GM19099 (cell line): ENCODE measurements at regions not wholly inside any gene's neighbourhood (a gene's known extent, or its start where the extent isn't known, plus 50 kb on each side); places are given as distances from the start of the nearest gene placed in this dataset.

Source experiments
- POLR2A ChIP-seq: IDR thresholded peaks from 3 replicates; pipeline ENCODE4 v1.6.1; 2011; ENCODE audit warnings: low read depth; ENCODE audit not compliant: insufficient read length; ENCODE audit errors: extremely low read depth

DNA sequence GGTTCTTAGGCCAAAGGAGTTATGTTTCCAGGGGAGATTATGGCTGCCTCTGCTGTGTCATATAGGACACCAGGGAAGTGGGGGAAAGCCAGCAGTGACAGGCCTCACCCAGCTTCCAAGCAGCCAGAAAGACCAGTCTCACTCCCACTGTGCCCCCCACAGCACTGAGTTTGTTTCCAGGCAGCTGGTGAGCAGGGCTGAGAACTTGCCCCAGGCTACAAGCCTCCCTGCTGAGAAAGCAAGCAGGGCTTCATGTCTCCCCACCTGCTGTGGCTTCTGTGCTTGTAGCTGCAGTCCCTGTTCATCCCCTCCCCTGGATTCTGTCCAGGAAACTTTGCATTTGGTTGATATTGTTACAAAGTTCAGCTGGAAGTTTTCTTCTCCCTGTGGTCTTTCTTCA lies 376.3 kb downstream of the PDCD6IP start:
- no peak for TF ChIP-seq POLR2A

DNA sequence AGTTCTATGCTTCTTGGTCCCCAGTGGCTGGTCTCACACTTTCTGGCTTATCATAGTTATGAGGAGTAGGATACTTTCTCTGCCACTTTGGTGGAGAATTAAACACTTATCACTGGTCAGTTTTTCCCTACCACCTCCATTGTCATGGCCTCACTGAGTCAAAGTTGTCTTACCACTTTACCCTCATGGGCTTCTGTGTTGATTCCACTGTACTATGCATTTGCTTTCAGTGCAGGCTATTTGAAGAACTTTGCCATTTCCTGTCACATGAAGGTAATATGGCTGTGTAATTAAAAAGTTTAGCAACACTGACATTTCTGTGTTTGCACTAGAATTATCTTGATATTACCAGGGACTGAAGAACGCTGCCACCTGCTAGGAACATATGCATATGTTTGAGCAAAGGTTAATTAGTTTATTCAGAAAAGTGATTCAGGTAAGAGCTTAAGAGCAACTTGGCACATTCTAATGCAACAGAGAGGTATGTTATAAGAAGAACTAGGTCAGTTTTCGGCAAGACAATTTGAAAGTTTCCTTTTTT lies 377.3 kb downstream of the PDCD6IP start:
- TF ChIP-seq POLR2A, result no peak

DNA sequence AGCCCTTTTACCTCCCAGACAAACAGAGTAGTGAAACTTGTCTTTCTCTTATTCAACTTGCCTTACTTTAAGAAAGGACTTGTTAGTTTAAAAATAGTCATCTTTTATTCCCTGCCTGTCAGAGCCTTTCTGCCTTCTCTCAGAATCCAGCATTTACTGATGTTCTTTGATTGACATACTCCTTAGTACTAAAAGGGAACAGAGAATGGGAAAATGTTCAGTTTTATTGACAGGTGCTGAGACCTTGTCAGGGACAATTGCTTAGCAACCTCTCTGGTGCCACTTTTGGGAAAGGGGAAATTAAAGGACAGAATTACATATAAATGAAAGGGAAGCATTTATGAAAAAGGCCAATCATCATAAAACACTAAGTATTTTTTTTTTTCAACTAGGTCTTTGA lies 378.3 kb downstream of the PDCD6IP start:
- TF ChIP-seq POLR2A, result no peak

DNA sequence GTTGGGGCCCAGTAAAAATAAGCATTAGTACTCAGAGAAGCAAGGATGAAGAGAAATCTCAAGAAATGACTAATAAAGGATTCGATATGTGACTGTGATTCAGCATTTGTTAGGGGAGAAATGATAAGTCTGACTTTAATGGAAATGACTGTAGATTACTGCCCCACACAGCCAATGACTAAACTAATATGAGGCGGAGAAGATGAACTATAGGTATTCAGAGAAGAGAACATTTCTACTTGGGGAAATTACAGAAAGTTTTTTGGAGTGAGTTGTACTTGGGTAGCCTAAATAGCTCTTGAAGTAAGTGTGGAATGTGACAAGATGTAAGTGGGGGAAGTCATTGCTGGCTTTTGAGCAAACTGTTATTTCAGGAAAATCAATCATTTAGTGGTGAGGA lies 380.0 kb downstream of the PDCD6IP start:
- TF ChIP-seq POLR2A, result no peak

DNA sequence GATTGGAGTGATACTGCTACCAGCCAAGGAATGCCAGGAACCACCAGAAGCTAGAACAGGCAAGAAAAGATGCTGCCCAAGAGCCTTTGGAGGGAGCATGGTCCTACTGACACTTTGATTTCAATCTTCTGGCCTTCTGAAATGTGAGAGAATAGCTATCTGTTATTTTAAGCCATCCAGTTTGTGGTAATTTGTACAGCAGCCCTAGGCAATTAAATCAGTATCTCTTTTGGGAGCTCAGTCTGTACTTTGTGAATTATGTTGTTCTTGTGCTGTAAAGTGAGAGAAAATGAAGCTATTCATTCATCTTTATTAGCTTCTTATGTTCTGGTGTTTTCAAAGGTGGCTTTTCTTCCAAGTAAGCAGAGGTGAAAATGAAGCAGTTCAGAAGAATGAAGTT lies 381.3 kb downstream of the PDCD6IP start:
- no peak for TF ChIP-seq POLR2A

DNA sequence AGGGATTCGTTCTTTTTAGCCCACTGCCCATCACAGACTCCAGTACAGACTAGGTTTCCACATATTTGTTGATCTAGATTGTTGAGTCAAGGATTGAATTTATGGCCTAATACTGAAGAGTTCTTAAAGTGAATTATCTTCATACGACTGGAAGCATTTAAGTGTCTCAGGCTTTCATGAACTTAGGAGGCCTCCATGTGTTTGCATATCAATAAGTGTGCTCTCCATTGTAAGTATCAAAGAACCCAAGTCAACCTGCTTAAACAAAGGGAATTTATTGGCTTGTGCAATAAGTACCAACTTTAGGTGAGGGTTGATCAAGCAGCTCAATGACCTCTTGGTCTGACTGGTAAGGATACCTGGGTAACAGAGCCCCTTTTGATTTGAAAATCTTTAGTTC lies 382.1 kb downstream of the PDCD6IP start:
- TF ChIP-seq POLR2A, result no peak

DNA sequence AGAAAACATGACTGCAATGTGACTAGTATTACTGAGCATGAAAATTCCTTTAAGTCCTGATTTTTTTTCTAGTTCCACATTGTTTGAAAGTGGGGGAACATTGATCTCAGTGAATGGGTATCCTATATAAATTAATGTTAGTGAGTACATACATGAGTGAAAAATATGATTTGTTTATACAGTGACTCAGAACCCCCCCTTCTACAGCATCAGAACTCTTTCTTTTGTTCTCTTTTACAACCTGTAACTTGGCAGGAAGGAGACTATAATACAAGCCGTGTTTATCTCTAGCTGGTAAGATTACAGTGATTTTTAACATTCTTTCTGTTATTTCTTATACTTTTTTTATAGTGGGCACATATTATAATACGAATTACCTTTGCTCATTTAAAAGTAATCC lies 384.7 kb downstream of the PDCD6IP start:
- no peak for TF ChIP-seq POLR2A

DNA sequence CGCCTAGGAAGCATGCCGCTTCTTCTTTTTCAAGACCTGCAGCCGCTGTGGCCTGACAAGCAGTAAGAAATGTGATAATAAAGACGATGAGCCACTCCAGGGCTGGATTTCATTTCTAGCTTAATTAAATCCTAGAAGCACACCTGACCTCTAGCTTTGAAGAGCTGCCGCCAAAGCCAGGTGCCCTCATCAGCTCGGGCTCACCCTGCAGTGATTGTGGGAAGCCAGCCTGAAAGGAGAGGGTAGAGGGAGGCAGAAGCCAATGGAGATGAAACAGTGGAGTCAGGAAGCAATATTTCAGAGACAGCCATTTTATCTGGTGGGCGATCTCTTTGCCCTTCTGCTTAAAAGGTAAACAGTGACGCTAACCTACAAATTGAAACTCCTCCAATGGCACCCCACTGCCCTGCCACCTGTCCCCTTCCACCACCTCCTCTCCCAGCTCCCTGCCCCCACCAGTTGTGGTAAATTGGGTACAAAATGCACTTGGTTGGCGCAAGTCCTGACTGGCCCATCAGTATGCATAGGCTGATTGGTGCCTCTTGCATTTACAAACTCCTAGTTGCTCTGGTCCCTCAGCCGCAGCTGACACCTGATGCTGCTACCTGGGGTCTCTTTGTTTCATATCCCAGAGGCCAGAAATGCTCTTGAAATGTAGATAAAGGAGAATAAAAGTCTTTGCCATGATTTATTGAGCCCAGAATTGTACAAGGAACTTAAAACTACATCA lies 385.3 kb downstream of the PDCD6IP start:
- no peak for TF ChIP-seq POLR2A

DNA sequence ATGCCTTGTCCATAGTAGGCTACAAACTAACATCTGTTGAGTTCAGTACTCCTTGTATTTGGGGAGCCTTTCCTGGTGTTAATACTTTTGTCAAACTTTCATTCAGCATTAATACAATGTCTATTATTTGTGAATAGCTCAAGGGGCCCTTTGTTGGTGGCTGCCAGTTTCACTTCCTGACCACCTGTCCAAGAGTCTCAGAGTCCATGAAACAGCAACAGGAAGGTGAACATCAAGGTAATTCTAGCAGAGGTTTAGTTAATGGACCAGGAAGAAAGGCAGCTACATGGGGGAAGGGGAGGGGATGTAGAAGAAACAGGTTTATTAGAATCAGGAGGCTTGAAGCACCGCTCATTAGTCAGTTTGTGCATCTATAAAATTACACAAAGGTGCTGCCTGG lies 386.9 kb downstream of the PDCD6IP start:
- no peak for TF ChIP-seq POLR2A

DNA sequence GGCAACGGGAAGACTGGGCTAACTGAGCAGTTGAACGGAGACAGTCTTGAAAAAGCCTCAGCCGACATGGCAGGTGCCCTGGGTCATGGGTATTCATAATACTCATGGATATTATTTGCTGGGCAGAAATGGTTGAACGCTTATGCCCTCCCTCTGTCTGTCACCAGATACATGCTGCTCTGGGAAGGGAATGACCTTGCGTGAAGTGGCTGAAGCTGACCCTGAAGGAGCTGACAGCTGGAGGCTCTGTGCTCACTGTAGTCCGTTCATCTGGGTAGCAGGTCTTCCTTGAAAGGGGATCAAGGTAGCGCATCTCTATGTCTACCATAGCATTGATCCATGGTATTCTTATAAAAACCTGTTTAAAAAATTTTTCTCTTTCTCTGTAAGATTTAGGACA lies 390.7 kb downstream of the PDCD6IP start:
- TF ChIP-seq POLR2A, result no peak

DNA sequence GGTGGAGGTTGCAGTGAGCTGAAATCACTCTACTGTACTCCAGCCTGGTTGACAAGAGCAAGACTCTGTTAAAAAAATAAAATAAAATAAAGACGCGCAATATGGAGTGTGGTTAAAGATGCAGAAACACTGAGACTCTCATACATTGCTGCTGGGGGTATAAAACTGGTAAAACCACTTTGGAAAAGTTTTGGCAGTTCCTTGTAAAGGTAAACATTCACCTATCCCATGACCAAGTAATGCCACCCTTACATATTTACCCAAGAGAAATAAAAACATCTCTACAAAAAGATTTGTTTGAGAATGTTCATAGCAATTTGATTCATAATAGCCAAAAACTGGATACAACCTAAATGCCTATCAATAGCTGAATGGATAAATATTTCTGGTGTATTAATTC lies 398.5 kb downstream of the PDCD6IP start:
- no peak for TF ChIP-seq POLR2A

DNA sequence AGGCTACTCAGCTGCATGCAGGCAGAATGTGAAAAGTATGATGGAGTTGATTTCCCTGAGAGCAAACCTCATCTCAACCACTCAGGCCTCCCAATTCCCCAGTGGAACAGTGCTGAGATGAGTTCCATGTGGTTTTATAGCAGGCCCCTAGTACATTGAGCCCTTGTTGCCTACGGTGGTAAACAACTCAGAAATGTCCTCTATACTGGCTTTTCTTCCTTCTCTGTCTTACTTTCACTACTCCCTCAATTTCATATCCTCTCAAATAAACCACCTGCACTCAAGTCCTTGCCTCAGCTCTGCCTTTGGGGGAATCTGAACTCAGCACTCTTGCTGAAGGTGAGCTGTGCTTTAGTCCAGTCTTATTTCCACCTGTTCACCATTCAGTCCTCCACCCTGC lies 399.9 kb downstream of the PDCD6IP start:
- TF ChIP-seq POLR2A, result no peak

DNA sequence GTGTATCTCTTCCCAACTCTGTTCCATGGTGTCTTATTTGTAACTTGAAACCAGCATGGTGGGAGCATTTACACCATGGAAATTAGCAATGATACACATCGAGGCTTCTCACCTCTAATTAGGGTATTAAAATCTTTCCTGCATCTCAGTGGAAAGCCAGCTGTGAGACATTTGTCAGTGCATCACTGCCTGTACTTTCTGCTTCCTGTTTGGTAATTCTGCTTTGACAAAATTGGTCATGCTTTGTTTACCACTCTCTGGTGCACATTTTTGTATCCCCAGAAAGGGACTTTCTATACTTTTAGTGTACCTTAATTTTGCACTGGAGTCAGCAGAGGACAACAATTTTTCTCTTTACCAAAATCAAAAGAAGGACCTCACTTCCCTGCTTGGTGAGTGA lies 402.1 kb downstream of the PDCD6IP start:
- no peak for TF ChIP-seq POLR2A

DNA sequence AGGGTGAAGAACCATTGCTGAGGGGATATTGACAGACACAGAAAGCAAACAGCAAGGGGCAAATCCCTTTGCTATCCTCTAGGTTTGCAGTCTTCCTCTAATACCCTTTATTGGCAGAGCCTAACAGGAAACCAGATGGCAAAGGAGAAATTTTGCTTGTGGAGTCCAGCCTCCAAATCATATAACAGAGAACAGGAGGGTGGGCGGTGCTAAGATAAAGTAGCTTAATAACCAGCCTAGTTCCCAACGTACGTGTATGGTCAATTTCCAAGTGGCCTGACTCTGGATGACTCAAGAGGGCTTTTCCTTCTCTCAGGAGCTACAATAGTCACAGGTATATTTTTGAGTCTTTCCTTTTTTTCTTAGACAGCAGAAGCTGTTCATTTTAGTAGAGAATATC lies 404.5 kb downstream of the PDCD6IP start:
- no peak for TF ChIP-seq POLR2A

DNA sequence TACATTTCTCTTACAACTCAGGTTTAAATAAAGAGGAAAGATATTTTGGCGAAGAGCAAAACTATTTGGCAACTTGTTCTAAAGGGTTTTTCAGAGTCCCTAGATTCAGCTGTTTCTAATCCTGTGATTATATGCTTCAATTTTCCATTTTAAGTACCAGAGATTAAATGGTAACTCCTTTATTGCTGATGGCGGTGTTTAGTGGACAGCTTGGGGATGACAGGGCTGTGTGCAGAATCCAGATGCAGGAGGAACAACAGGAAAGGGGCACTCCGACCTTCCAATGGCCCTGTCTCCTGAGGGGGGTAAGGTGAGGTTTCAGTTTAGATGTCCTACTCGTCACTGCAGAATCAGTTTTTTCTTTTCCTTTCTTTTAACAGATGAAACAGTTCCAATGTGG lies 405.0 kb downstream of the PDCD6IP start:
- no peak for TF ChIP-seq POLR2A

DNA sequence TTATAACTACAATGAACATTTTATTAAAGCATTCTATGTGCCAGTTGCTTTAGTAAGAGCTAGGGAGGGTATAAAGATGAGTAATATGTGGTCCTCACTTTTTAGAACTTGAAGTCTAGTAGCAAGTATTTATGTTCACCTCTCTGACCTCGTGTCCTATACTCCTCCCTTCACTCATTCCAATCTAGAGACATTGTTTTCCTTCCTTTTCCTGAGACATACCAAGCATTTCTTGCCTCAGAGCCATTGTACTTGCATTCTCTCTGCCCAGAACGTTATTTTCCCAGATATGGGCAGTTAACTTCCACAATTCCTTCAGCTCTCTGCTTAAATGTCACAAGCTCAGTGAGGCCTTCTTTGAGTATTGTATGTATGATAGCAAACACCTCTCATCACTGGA lies 408.6 kb downstream of the PDCD6IP start:
- TF ChIP-seq POLR2A, result no peak

DNA sequence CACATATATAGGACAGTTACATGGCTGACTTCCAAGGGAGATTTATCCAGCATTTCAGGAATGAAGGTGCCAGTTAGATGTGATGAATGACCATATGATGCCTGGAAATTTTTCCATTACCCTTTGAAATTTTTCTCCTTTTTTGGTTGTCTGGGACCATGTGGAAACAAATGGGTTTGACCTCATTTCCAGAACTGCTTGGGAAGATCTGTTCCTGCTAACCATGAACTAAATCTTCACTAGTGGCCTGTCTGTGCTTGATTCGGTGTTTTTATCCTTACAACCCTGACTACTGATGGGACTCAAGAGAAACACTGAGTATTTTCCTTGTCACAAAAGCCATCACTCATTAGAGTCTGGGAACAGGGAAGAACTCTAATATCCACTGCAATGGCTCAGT lies 409.4 kb downstream of the PDCD6IP start:
- TF ChIP-seq POLR2A, result no peak

DNA sequence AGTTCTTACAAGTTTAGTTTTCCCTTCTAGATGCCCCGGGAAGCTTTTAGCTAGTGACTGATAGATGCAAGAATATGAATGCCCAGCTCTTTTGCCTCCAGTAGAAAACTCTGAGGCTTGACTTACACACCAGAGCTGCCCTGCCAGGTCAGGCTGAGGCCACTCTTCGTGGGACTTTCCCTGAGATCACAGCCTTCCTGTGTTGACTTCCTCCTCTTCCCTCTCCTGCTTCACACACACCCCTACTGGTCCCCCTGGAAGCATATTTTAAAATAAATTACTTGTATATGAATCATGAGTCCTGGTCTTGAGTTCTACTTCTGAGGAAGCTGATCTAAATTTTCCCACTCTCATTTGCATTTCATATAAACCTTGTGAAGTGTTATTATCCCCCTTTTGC lies 413.7 kb downstream of the PDCD6IP start:
- TF ChIP-seq POLR2A, result no peak

DNA sequence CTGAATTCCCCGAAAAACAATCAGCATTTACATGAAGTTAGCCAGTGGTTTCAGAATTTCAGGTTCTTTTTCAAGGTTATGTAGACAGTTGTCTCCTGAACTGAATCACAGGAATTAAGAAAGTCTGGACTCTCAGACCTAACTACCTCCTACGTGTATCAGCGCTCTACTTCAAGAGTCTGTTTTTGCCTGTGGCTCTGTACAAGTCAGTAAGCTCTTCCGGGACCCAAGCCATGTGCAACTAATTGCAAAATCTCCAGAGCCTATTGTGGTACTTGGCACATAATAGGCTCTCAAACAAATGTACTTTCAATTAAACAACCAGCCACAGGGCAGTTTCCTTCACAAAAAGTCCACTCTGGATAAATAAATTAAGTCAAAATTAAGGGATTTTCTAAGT lies 414.2 kb downstream of the PDCD6IP start:
- no peak for TF ChIP-seq POLR2A
